SU-DHL-6 (cell line): ENCODE measurements at regions not wholly inside any gene's neighbourhood (a gene's known extent, or its start where the extent isn't known, plus 50 kb on each side); places are given as distances from the start of the nearest gene placed in this dataset.

Source experiments
- H2AFZ ChIP-seq: fragments of 200-600 bp; sonication (generic); 2 replicates; pipeline ENCODE4 v1.6.1; 2014; ENCODE audit warnings: low read depth, mild to moderate bottlenecking, moderate library complexity, mixed read lengths, antibody characterized with exemption, low read length; ENCODE audit not compliant: severe bottlenecking
- H3F3A ChIP-seq: fragments of 200-600 bp; shearing (Covaris generic); 2 replicates; pipeline ENCODE4 v1.6.0; 2016; ENCODE audit warnings: antibody characterized with exemption, mild to moderate bottlenecking; ENCODE audit not compliant: insufficient read depth
- H3K27ac ChIP-seq: fragments of 200-600 bp; sonication (generic); 2 replicates; pipeline ENCODE4 v1.5.1; 2016; ENCODE audit warnings: low read depth, mild to moderate bottlenecking, low read length, moderate library complexity, mixed read lengths
- H3K27me3 ChIP-seq: fragments of 200-600 bp; sonication (generic), shearing (Covaris generic); 2 replicates; pipeline ENCODE4 v1.6.0; 2014; ENCODE audit warnings: mild to moderate bottlenecking, low read length
- H3K36me3 ChIP-seq: fragments of 200-600 bp; sonication (generic); 2 replicates; pipeline ENCODE4 v1.6.1; 2014; ENCODE audit warnings: mild to moderate bottlenecking, low read length, mixed read lengths
- H3K4me2 ChIP-seq: fragments of 300-600, 200-600 bp; shearing (Covaris generic), sonication (generic); 2 replicates; pipeline ENCODE4 v1.6.0; 2014; ENCODE audit warnings: low read length, low read depth, mild to moderate bottlenecking; ENCODE audit not compliant: poor library complexity, severe bottlenecking
- H3K4me3 ChIP-seq: fragments of 200-600 bp; sonication (generic); 2 replicates; pipeline ENCODE4 v1.5.1; 2014; ENCODE audit warnings: antibody characterized with exemption, low read length, mild to moderate bottlenecking, mixed read lengths; ENCODE audit not compliant: insufficient read depth, poor library complexity, severe bottlenecking
- H3K79me2 ChIP-seq: fragments of 200-600 bp; sonication (generic); 2 replicates; pipeline ENCODE4 v1.6.1; 2014; ENCODE audit warnings: mild to moderate bottlenecking, low read length, moderate library complexity; ENCODE audit not compliant: insufficient read depth
- H3K9ac ChIP-seq: fragments of 200-600 bp; sonication (generic); 2 replicates; pipeline ENCODE4 v1.7.0; 2014; ENCODE audit warnings: mild to moderate bottlenecking, low read length
- H3K9me2 ChIP-seq: fragments of 200-600 bp; sonication (generic); replicated peaks from 2 replicates; pipeline ENCODE4 v1.6.1; 2014; ENCODE audit warnings: low read length; ENCODE audit not compliant: insufficient read depth
- H3K9me3 ChIP-seq: fragments of 200-600 bp; sonication (generic); 2 replicates; pipeline ENCODE4 v1.6.1; 2014; ENCODE audit warnings: low read length, mixed read lengths; ENCODE audit not compliant: insufficient read depth
- H4K20me1 ChIP-seq: fragments of 200-600 bp; sonication (generic); 2 replicates; pipeline ENCODE4 v1.6.1; 2014; ENCODE audit warnings: low read depth, mild to moderate bottlenecking, antibody characterized with exemption, low read length, moderate library complexity, mixed read lengths
- CTCF ChIP-seq: fragments of 200-600 bp; sonication (generic); IDR thresholded peaks from one replicate; pipeline ENCODE4 v1.5.1; 2017; ENCODE audit warnings: antibody characterized with exemption, mild to moderate bottlenecking, low read length, moderate library complexity; ENCODE audit not compliant: insufficient read depth, poor library complexity, severe bottlenecking
- EZH2phosphoT487 ChIP-seq: fragments of 200-600 bp; sonication (generic), shearing (Covaris generic); conservative IDR thresholded peaks from 2 replicates; pipeline ENCODE4 v1.6.1; 2018; ENCODE audit warnings: mild to moderate bottlenecking, antibody characterized with exemption, low read length, moderate library complexity, mixed read lengths

- H2AFZ ChIP-seq = no peak overlapping the region
- no peaks in the 10 kb centered on the region for H4K20me1 ChIP-seq
- H3K9me3 ChIP-seq = peaks cover 4% of the 10 kb centered on the region; the same call in 1 of the 2 replicates
- H3K27ac ChIP-seq = no peak overlapping the region
- H3K36me3 ChIP-seq = no peaks in the 10 kb centered on the region
- TF ChIP-seq EZH2phosphoT487 (no peak), CTCF (no peak)
- no peaks in the 10 kb centered on the region for H3K27me3 ChIP-seq
- no peaks in the 10 kb centered on the region for H3F3A ChIP-seq
- no peaks in the 10 kb centered on the region for H3K79me2 ChIP-seq
- no peak overlapping the region for H3K4me3 ChIP-seq
- H3K9me2 ChIP-seq = no peaks in the 10 kb centered on the region
- no peak overlapping the region for H3K9ac ChIP-seq
- no peak overlapping the region for H3K4me2 ChIP-seq
These were observed 145.4 kb downstream of the AEBP2 start for GRCh38 chr12:19584732-19585131.

- H3K4me2 ChIP-seq = no peak overlapping the region
These were observed 149.7 kb downstream of the AEBP2 start for GRCh38 chr12:19588951-19589350.

GRCh38 chr12:19591951-19592350 lies 152.7 kb downstream of the AEBP2 start:
- no peak overlapping the region for H3K4me3 ChIP-seq
- no peaks in the 10 kb centered on the region for H3K27me3 ChIP-seq
- no peaks in the 10 kb centered on the region for H4K20me1 ChIP-seq
- no peaks in the 10 kb centered on the region for H3F3A ChIP-seq
- no peak overlapping the region for H3K27ac ChIP-seq
- no peak overlapping the region for H2AFZ ChIP-seq
- H3K9ac ChIP-seq = no peak overlapping the region
- no peaks in the 10 kb centered on the region for H3K79me2 ChIP-seq
- no peak overlapping the region for H3K4me2 ChIP-seq
- H3K9me2 ChIP-seq = no peaks in the 10 kb centered on the region
- TF ChIP-seq CTCF = no peak
- no peak for TF ChIP-seq EZH2phosphoT487
- H3K9me3 ChIP-seq = no peaks in the 10 kb centered on the region
- H3K36me3 ChIP-seq = no peaks in the 10 kb centered on the region

More at GRCh38 chr12:19588951-19589350, 149.7 kb downstream of the AEBP2 start:
- Histone ChIP-seq H3K36me3 (no peaks in the 10 kb centered on the region), H3K9ac (no peak overlapping the region), H3K79me2 (no peaks in the 10 kb centered on the region), H3K4me3 (no peak overlapping the region), H3K27me3 (no peaks in the 10 kb centered on the region), H3K9me2 (no peaks in the 10 kb centered on the region), H2AFZ (no peak overlapping the region), H3F3A (no peaks in the 10 kb centered on the region), H4K20me1 (no peaks in the 10 kb centered on the region), H3K27ac (no peak overlapping the region), H3K9me3 (no peaks in the 10 kb centered on the region)
- no peak for TF ChIP-seq CTCF
- TF ChIP-seq EZH2phosphoT487 = no peak
